ENCODE measurements at regions not wholly inside any gene's neighbourhood (a gene's known extent, or its start where the extent isn't known, plus 50 kb on each side); places are given as distances from the start of the nearest gene placed in this dataset.

- no peak for DNase-seq
- no peak for TF ChIP-seq CTCF (conservative IDR thresholded peaks at IDR 0.05)
- Histone ChIP-seq H3K9ac (ENCODE audit: extremely low read depth, low read length, poor library complexity, severe bottlenecking) (no peak overlapping the region), H3K9me3 (ENCODE audit: control insufficient read depth, low read length) (peaks cover 31% of the 10 kb centered on the region), H3K4me3 (ENCODE audit: low read length) (no peak overlapping the region), H3K27ac (ENCODE audit: low read depth, low read length) (no peak overlapping the region), H3K4me1 (ENCODE audit: control insufficient read depth, insufficient read depth, low read length) (no peaks in the 10 kb centered on the region), H3K27me3 (ENCODE audit: control insufficient read depth, insufficient read depth, low read length, poor library complexity, severe bottlenecking) (no peaks in the 10 kb centered on the region), H3K36me3 (ENCODE audit: control insufficient read depth, insufficient read depth, low read length) (no peaks in the 10 kb centered on the region)
- H3K4me1 Mint-ChIP-seq: no peaks in the 10 kb centered on the region
- no peaks in the 10 kb centered on the region for H3K27me3 Mint-ChIP-seq (ENCODE audit: insufficient read depth)
- H3K36me3 Mint-ChIP-seq (ENCODE audit: low read depth): no peaks in the 10 kb centered on the region
- peaks cover 33% of the 10 kb centered on the region for H3K9me3 Mint-ChIP-seq
- no peak overlapping the region for H3K4me3 Mint-ChIP-seq
- H3K27ac Mint-ChIP-seq: no peak overlapping the region
Measured at GRCh38 chr18:75482880-75483279, 55.4 kb upstream of the SMIM21 start.

- Histone ChIP-seq H3K27me3 (ENCODE audit: control insufficient read depth, insufficient read depth, low read length, poor library complexity, severe bottlenecking) (no peaks in the 10 kb centered on the region), H3K27ac (ENCODE audit: low read depth, low read length) (no peak overlapping the region), H3K9me3 (ENCODE audit: control insufficient read depth, low read length) (peaks cover 31% of the 10 kb centered on the region), H3K4me1 (ENCODE audit: control insufficient read depth, insufficient read depth, low read length) (no peaks in the 10 kb centered on the region), H3K9ac (ENCODE audit: extremely low read depth, low read length, poor library complexity, severe bottlenecking) (no peak overlapping the region), H3K4me3 (ENCODE audit: low read length) (no peak overlapping the region), H3K36me3 (ENCODE audit: control insufficient read depth, insufficient read depth, low read length) (no peaks in the 10 kb centered on the region)
- no peak for TF ChIP-seq CTCF (conservative IDR thresholded peaks at IDR 0.05)
- Mint-ChIP-seq H3K27ac (no peak overlapping the region), H3K9me3 (peaks cover 33% of the 10 kb centered on the region), H3K4me3 (no peak overlapping the region), H3K36me3 (ENCODE audit: low read depth) (no peaks in the 10 kb centered on the region), H3K27me3 (ENCODE audit: insufficient read depth) (no peaks in the 10 kb centered on the region), H3K4me1 (no peaks in the 10 kb centered on the region)
- 87% methylated on average over 2 of the region's 2 CpGs; no CpG with 5 or more reads in 1 of the 2 experiments for WGBS, 2 experiments (ENCODE audit: insufficient coverage in 1 of 2, insufficient read length in 1 of 2)
- no peak for DNase-seq
Measured at GRCh38 chr18:75480487-75480886, 53.0 kb upstream of the SMIM21 start.

- H3K27ac Mint-ChIP-seq: no peak overlapping the region
- H3K9me3 ChIP-seq (ENCODE audit: control insufficient read depth, low read length): peaks cover 31% of the 10 kb centered on the region
- H3K4me1 ChIP-seq (ENCODE audit: control insufficient read depth, insufficient read depth, low read length): no peaks in the 10 kb centered on the region
- H3K9ac ChIP-seq (ENCODE audit: extremely low read depth, low read length, poor library complexity, severe bottlenecking): no peak overlapping the region
- no peaks in the 10 kb centered on the region for H3K4me1 Mint-ChIP-seq
- H3K4me3 Mint-ChIP-seq: no peak overlapping the region
- H3K4me3 ChIP-seq (ENCODE audit: low read length): no peak overlapping the region
- H3K36me3 ChIP-seq (ENCODE audit: control insufficient read depth, insufficient read depth, low read length): no peaks in the 10 kb centered on the region
- DNase-seq: no peak
- no peak overlapping the region for H3K27ac ChIP-seq (ENCODE audit: low read depth, low read length)
- H3K9me3 Mint-ChIP-seq: peaks cover 27% of the 10 kb centered on the region
- H3K27me3 ChIP-seq (ENCODE audit: control insufficient read depth, insufficient read depth, low read length, poor library complexity, severe bottlenecking): no peaks in the 10 kb centered on the region
- H3K36me3 Mint-ChIP-seq (ENCODE audit: low read depth): no peaks in the 10 kb centered on the region
- peak; percentile 75 for TF ChIP-seq CTCF (conservative IDR thresholded peaks at IDR 0.05)
- WGBS, 2 experiments (ENCODE audit: insufficient coverage in 1 of 2, insufficient read length in 1 of 2): 60 to 69% methylated on average over 3 to 7 of the region's 8 CpGs
- H3K27me3 Mint-ChIP-seq (ENCODE audit: insufficient read depth): no peaks in the 10 kb centered on the region
Measured at GRCh38 chr18:75478996-75479880, 51.7 kb upstream of the SMIM21 start.

All from endodermal cell (in vitro differentiated cells).